Lower leg skin (tissue), 4 donors: ENCODE measurements at regions not wholly inside any gene's neighbourhood (a gene's known extent, or its start where the extent isn't known, plus 50 kb on each side); places are given as distances from the start of the nearest gene placed in this dataset.

Experiments
- DNase-seq, 2 donors: peaks; one replicate each; pipeline ENCODE4 v3.0.0-alpha.2; 2019; ENCODE audit warnings: low spot score in 2 of 2
- H3K4me3 ChIP-seq: fragments of 200-600 bp; sonication (generic); 2 replicates; pipeline ENCODE4 v1.5.1; 2017; ENCODE audit warnings: mild to moderate bottlenecking, low read depth; ENCODE audit not compliant: poor library complexity, severe bottlenecking
- CTCF ChIP-seq, 3 donors: fragments of 450-650 bp; IDR thresholded peaks; one replicate each; pipeline ENCODE4 v1.5.1; 2016; ENCODE audit warnings: antibody characterized with exemption in 3 of 3, mild to moderate bottlenecking in 3 of 3, moderate library complexity in 2 of 3
- POLR2A ChIP-seq, 2 donors: fragments of 450-650 bp; IDR thresholded peaks; one replicate each; pipeline ENCODE4 v1.6.1; 2016 to 2017; ENCODE audit warnings: antibody characterized with exemption in 2 of 2, mild to moderate bottlenecking in 1 of 2, moderate library complexity in 1 of 2
- WGBS, 2 donors: methylation state at CpG; one replicate each; pipeline ENCODE4 v1.1.5; 2018; 5-methylcytosine and 5-hydroxymethylcytosine counted together
- intact Hi-C: fragments of 100-400 bp; cut with DNase I; formaldehyde crosslinking; loops from one replicate; pipeline ENCODE4 v1.15.0; 2023; ENCODE audit warnings: low total_unique reads

- intact Hi-C loops: no loop called here
- no peak overlapping the region for H3K4me3 ChIP-seq
- no peak for DNase-seq
- TF ChIP-seq CTCF (IDR thresholded peaks at IDR 0.05): no peak
- TF ChIP-seq POLR2A (IDR thresholded peaks at IDR 0.05): no peak
Measured at GRCh38 chr6:133621751-133622150, 267.2 kb upstream of the TCF21 start.

DNA sequence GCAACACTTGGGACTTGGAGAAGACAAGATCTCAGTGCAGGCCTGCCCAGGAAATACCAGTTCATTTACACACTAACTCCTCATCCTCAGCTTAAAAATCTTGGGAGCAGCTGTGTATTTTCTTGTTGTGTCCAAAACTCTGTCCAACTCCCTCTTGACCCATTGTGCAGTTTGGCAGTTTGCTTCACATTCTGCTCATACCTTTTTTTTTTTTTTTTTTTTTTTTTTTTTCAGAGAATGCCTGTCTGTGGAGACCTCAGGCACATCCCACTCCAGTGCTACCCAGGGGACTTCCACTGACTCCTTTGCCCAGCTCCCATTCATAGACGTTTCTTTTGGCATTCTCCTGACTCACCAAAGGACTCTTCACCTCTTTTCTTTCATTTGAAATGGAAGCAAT is 265.8 kb upstream of the TCF21 start:
- TF ChIP-seq POLR2A (IDR thresholded peaks at IDR 0.05): no peak
- no peak for DNase-seq
- 5 to 27% methylated on average over 1 of the region's 1 CpG for WGBS, 2 donors
- intact Hi-C loops: no loop called here
- H3K4me3 ChIP-seq: no peak overlapping the region

GRCh38 chr6:133623621-133624020 is 265.3 kb upstream of the TCF21 start:
- DNase-seq: no peak
- intact Hi-C loops: no loop called here
- WGBS, 2 donors: 52 to 63% methylated on average over 2 of the region's 2 CpGs
- no peak overlapping the region for H3K4me3 ChIP-seq
- TF ChIP-seq POLR2A (IDR thresholded peaks at IDR 0.05) (no peak), CTCF (IDR thresholded peaks at IDR 0.05) (no peak)

GRCh38 chr6:133626096-133626666 is 262.7 kb upstream of the TCF21 start:
- WGBS, 2 donors: 77 to 82% methylated on average over 3 of the region's 3 CpGs
- no peak overlapping the region for H3K4me3 ChIP-seq
- intact Hi-C loops: no loop called here
- no peak for DNase-seq
- no peak for TF ChIP-seq CTCF (IDR thresholded peaks at IDR 0.05)

- no peak for DNase-seq
- H3K4me3 ChIP-seq: no peak overlapping the region
- intact Hi-C loops: no loop called here
- TF ChIP-seq CTCF (IDR thresholded peaks at IDR 0.05) (no peak), POLR2A (IDR thresholded peaks at IDR 0.05) (no peak)
Measured at GRCh38 chr6:133629970-133630369, 258.9 kb upstream of the TCF21 start.

DNA sequence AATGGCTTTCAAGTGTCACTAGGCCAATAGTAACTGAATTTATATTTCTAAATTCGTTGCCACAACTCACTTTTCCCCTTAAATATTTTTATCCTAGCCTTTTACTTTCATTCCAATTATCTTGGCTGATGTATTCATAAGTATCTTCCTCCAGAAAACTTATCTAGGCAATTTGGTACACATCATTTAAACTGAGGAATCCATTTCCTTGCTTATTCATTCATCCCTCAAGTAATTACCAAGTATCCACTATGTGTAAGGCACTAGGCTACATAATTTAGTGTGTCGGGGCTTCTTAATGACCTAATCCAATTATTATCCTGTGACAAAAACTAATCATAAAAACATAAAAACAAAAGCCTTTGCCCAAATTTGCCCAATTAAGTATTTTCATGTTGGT is 258.3 kb upstream of the TCF21 start:
- intact Hi-C loops: no loop called here
- TF ChIP-seq CTCF (IDR thresholded peaks at IDR 0.05) (no peak), POLR2A (IDR thresholded peaks at IDR 0.05) (no peak)
- H3K4me3 ChIP-seq: no peak overlapping the region
- WGBS, 2 donors: 61 to 73% methylated on average over 2 of the region's 2 CpGs
- no peak for DNase-seq
